Brain microvascular endothelial cell (primary cell): ENCODE measurements at regions not wholly inside any gene's neighbourhood (a gene's known extent, or its start where the extent isn't known, plus 50 kb on each side); places are given as distances from the start of the nearest gene placed in this dataset.
"Not testable (repeated sequence)": the region's sequence is repeated elsewhere in the genome, so short reads cannot be mapped to it uniquely, and the experiment has no call there.

Experiments
- DNase-seq: peaks from one replicate; pipeline ENCODE4 v3.0.0-alpha.2; 2020
- H3K27ac ChIP-seq: fragments of 250-450 bp; sonication (Bioruptor Pico); 2 replicates; pipeline ENCODE4 v1.5.1; 2020; ENCODE audit warnings: mild to moderate bottlenecking, moderate library complexity
- H3K27me3 ChIP-seq: fragments of 250-450 bp; sonication (Bioruptor Pico); replicated peaks from 2 replicates; pipeline ENCODE4 v1.5.1; 2020; ENCODE audit warnings: mild to moderate bottlenecking
- H3K36me3 ChIP-seq: fragments of 250-450 bp; sonication (Bioruptor Pico); replicated peaks from 2 replicates; pipeline ENCODE4 v1.5.1; 2020; ENCODE audit warnings: mild to moderate bottlenecking
- H3K4me3 ChIP-seq: 2 replicates; pipeline ENCODE4 v1.5.1; 2011; ENCODE audit warnings: low read depth, mild to moderate bottlenecking, control low read depth, low read length, moderate library complexity
- in situ Hi-C: cut with HindIII; loops from 2 replicates; pipeline ENCODE4 v1.10.0; 2017; ENCODE audit warnings: low sequenced_read_pairs, low pct_ligation_motif_present
- TF ChIP-seq, protein P1 (sequence below): IDR thresholded peaks from 2 replicates; pipeline ENCODE4 v1.5.1; 2011; ENCODE audit warnings: low read depth, mild to moderate bottlenecking, moderate library complexity, low read length, control low read depth, inconsistent platforms; ENCODE audit errors: missing control alignments

DNA sequence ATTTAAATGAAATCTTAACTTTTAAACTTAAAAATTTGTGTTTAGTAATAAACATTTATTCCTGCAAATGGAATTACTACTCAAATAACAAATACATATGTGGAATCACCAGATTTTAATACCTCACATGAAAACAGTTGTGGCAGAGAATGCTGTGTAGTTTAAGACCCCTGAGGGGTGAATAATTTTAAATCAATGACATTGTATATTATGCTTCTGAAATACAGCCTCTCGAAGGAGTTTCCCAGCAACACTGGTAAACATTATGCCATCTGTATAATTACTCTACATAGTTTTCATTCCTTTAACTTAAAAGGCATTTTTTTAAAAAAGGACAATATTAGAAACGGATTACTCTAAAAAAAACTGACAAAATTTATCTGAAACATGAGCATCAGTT lies 2313.3 kb downstream of the ARAP2 start:
- Histone ChIP-seq H3K27ac (no peak overlapping the region), H3K4me3 (no peak overlapping the region), H3K27me3 (no peaks in the 10 kb centered on the region), H3K36me3 (no peaks in the 10 kb centered on the region)
- DNase-seq: no peak
- TF ChIP-seq, protein P1, sequence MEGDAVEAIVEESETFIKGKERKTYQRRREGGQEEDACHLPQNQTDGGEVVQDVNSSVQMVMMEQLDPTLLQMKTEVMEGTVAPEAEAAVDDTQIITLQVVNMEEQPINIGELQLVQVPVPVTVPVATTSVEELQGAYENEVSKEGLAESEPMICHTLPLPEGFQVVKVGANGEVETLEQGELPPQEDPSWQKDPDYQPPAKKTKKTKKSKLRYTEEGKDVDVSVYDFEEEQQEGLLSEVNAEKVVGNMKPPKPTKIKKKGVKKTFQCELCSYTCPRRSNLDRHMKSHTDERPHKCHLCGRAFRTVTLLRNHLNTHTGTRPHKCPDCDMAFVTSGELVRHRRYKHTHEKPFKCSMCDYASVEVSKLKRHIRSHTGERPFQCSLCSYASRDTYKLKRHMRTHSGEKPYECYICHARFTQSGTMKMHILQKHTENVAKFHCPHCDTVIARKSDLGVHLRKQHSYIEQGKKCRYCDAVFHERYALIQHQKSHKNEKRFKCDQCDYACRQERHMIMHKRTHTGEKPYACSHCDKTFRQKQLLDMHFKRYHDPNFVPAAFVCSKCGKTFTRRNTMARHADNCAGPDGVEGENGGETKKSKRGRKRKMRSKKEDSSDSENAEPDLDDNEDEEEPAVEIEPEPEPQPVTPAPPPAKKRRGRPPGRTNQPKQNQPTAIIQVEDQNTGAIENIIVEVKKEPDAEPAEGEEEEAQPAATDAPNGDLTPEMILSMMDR: no peak
- in situ Hi-C loops: no loop called here

GRCh38 chr4:33940281-33940680 lies 2304.0 kb downstream of the ARAP2 start:
- in situ Hi-C loops: no loop called here
- no peak overlapping the region for H3K4me3 ChIP-seq
- H3K36me3 ChIP-seq: no peaks in the 10 kb centered on the region
- H3K27me3 ChIP-seq: no peaks in the 10 kb centered on the region
- TF ChIP-seq, protein P1: no peak
- no peak overlapping the region for H3K27ac ChIP-seq
- DNase-seq: no peak

- TF ChIP-seq, protein P1: no peak
- DNase-seq: no peak
- Histone ChIP-seq H3K27ac (no peak overlapping the region), H3K27me3 (no peaks in the 10 kb centered on the region), H3K36me3 (no peaks in the 10 kb centered on the region), H3K4me3 (no peak overlapping the region)
- in situ Hi-C loops: no loop called here
Observed at GRCh38 chr4:33941854-33942253, 2302.5 kb downstream of the ARAP2 start.

DNA sequence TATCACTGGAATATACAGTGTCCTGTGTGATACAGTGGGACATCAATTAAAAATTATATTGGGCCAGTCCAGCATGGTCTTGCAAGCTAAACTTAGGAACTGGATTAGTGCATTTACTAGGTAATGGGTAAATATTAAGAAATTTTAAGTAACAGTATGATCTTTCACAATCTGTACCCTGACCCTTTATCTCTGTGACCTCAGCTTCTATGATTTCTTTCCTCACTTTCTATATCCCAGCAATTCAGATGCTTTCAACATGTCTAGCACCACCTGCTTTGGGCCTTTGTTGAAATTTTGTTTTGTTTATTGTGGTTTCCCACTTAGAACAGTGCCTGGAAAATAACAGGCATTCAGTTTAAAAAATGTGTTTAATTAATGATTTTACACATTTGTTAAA lies 2295.4 kb downstream of the ARAP2 start:
- TF ChIP-seq, protein P1: no peak
- Histone ChIP-seq H3K27ac (no peak overlapping the region), H3K4me3 (no peak overlapping the region), H3K27me3 (no peaks in the 10 kb centered on the region), H3K36me3 (no peaks in the 10 kb centered on the region)
- DNase-seq: no peak
- in situ Hi-C loops: no loop called here

DNA sequence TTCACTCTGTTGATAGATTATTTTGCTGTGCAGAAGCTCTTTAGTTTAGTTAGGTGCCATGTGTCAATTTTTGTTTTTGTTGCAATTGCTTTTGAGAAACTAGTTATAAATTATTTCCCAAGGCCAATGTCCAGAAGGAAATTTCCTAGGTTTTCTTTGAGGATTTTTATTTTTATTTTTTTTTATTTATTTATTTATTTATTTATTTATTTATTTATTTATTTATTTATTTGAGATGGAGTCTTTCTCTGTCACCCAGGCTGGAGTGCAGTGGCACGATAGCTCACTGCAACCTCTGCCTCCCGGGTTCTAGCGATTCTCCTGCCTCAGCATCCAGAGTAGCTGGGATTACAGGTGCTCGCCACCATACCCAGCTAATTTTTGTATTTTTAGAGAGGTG lies 2290.5 kb downstream of the ARAP2 start:
- H3K27ac ChIP-seq, H3K27me3 ChIP-seq, DNase-seq, H3K4me3 ChIP-seq, H3K36me3 ChIP-seq, in situ Hi-C loops: not testable (repeated sequence)

- Histone ChIP-seq H3K27me3 (no peaks in the 10 kb centered on the region), H3K27ac (no peak overlapping the region), H3K36me3 (no peaks in the 10 kb centered on the region), H3K4me3 (no peak overlapping the region)
- DNase-seq: no peak
- TF ChIP-seq, protein P1: no peak
- in situ Hi-C loops: no loop called here
Observed at GRCh38 chr4:33954759-33955158, 2289.6 kb downstream of the ARAP2 start.
